GM19395 (cell line): ENCODE measurements at regions not wholly inside any gene's neighbourhood (a gene's known extent, or its start where the extent isn't known, plus 50 kb on each side); places are given as distances from the start of the nearest gene placed in this dataset.

Source experiments
- ATAC-seq: cut with Tn5 transposase; IDR thresholded peaks from one replicate; pipeline ENCODE4 v1.9.1; 2021; ENCODE audit warnings: mild to moderate bottlenecking, moderate library complexity; ENCODE audit not compliant: unreplicated experiment

DNA sequence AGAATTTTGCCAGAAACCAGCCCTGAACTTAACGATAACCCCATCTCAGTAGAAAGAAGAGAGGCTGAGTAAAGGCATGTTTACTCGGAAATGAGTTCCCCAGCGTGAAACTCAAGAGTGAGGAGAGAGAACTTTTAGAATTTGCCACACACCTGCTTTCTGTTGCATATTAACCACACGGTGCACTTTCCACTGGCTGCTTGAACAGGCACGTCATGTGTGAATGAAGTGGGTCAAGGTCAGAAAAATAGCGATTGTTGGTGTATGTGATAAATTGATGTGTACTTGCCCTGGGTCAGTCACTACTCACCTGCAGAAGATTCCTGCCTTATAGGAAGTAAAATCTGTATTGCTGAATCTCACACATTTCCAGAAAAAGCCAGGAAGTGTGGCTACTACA lies 395.7 kb downstream of the TRIML1 start:
- no peak for ATAC-seq

GRCh38 chr4:188536826-188537225 lies 397.6 kb downstream of the TRIML1 start:
- ATAC-seq, result no peak

GRCh38 chr4:188550296-188550695 lies 411.1 kb downstream of the TRIML1 start:
- ATAC-seq, result no peak

GRCh38 chr4:188551156-188551555 lies 411.9 kb downstream of the TRIML1 start:
- ATAC-seq, result no peak

GRCh38 chr4:188552741-188553275 lies 413.6 kb downstream of the TRIML1 start:
- ATAC-seq, result no peak

GRCh38 chr4:188554413-188554812 lies 415.2 kb downstream of the TRIML1 start:
- no peak for ATAC-seq

DNA sequence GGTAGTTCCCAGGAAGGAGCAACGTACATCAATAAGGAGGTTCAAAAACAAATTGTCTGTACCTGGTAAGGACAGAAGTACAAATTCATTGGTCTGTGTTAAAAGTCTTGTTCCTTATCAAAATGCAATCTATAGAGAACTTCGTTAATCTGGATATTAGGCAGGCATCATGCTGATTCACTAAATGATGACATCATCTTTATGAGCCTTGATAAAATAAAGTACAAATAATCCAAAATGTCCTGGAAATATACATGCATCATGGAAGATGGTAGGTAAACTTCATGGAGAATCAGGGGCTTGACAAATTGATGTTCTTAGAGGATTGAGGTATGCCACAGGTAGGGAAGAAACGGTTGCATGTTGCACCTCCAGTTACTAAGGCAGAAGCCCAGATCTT lies 433.9 kb downstream of the TRIML1 start:
- ATAC-seq, result no peak

- ATAC-seq, result no peak
These were observed 439.4 kb downstream of the TRIML1 start for GRCh38 chr4:188578657-188579056.

DNA sequence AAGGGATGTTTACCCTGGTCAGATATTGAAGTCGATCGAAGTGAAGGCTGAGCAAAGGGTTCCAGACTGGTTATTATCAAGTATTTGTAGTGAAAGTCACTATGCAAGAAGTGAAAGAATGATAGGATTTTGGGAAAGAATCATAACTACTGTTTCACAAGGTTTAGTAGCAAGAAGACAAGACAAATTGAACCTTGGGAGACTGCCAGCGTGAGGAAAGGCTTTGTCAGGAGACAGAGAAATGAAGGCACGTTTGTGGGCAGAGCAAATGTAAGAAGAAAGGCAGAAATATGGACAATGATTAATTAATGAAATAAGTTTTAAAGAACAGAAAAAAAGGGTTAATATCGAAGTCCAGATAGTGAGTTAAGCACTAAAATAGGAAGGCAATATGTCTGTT lies 456.8 kb downstream of the TRIML1 start:
- no peak for ATAC-seq

DNA sequence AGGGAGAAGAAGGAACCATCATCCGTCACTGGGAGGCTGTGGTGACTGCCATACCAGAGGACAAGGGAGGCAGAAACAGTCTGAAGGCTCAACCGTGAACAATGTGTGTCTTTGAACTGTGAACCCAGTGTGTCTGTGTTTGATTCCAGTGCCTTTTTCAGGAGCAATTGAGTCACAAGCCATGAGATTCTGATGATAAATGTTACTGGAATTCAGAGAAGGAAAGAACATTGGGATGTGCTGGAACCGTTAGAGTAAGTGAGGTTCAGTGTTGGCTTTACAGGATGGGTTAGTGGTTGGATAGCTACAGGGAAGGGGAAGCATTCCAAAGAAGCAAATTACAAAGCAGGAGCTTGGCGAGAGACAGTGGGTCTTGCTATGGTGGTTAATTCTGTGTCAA lies 464.4 kb downstream of the TRIML1 start:
- ATAC-seq, result no peak

DNA sequence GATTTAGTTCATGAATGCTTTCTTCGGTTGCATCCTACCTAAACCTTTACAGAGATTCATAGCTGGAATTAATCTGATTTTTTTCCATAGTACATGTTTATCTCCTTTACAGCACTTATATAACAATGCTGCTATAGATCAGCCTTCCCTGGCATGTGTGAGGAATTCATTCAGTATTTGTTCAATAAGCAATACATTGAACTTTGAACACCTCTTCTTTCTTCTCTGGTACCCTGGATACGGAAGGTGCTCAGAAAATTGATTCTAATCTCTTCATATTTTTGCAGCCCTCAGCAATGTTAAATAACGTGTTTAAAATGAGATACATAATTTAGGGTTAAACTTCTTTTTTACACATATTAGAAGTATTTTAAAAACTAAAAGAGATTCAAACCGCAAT lies 467.4 kb downstream of the TRIML1 start:
- no peak for ATAC-seq

DNA sequence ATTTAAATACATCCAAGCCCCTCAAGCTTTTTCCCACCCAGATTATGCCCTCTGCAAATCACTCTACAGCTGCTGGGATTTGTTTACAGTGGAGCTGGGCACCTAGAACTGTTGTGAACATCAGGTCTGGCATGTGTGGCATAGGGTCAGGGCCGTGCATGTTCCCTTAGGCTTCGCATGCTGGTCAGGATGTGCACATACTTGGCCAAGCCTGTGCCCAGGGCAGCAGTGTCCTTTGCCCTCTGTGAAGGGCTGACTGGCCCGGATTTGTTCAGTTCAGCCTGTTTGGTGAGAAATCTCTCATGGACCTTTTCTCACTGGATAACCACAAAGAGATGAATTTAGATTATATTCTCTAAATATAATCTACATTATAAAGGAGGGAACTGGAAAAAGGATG lies 471.9 kb downstream of the TRIML1 start:
- ATAC-seq, result no peak

GRCh38 chr4:188612659-188613058 lies 473.4 kb downstream of the TRIML1 start:
- ATAC-seq, result no peak

DNA sequence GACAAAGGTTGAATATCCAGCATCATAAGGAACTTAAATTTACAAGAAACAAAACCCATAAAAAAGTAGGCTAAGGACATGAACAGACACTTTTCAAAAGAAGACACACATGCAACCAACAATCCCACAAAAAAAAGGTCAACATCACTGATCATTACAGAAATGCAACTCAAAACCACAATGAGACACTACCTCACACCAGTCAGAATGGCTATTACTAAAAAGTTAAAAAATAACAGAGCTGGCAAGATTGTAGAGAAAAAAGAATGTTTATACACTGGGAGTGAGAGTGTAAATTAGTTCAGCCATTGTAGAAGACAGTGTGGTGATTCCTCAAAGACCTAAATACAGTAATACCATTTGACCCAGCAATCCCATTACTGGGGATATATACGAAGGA lies 474.7 kb downstream of the TRIML1 start:
- no peak for ATAC-seq

DNA sequence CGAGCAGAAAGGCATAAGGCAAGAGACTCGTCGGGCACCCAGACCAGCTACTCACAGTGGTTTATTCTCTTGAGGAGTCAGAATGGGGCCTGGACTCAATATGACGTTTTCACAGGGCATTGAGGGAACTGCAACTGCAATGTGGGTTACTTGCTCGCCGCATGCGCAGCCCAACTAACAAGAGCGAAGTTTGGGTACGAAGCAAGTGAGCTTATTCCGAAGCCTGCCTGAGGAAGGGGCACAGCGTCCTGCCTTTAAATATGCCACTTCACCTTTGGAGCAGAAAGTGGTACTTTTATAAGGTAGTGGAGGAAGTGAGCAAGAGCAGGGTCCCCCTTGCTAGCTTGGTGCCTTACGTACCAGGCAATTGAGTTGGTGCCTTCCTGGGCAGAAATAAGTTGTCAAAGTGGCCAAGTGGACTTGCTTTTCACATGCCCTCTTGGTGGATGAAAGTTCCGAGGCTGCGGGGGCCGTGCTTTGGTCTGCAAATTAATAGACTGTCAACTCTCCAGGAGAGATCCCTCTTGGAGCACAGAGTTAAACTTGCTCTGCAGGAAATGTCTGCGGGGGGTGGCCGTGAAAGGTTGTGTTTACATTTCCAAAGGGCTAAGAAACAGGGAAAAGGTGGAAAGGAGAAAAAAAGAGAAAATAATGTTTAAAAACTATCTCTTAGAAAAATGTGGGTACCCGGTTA lies 480.4 kb downstream of the TRIML1 start:
- ATAC-seq, result no peak

DNA sequence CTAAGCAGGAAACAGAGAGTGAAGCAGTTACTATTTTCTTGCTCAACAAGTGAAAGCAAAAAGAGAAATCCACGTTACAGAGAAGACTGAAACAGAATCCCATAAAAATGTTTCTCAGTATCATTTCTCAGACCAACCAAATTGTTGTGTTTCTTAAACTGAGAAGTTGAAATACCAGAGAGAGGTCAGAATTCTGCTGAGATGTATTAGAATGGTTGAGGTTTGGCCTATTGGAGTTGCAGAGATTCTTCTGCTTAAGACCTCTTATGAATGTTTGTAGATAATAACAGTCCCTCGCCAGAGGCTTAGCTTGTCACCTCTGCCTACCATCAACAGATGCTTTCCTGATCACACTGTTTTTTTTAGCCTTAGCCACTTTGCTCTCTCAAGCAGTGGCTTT lies 481.4 kb downstream of the TRIML1 start:
- ATAC-seq, result no peak

DNA sequence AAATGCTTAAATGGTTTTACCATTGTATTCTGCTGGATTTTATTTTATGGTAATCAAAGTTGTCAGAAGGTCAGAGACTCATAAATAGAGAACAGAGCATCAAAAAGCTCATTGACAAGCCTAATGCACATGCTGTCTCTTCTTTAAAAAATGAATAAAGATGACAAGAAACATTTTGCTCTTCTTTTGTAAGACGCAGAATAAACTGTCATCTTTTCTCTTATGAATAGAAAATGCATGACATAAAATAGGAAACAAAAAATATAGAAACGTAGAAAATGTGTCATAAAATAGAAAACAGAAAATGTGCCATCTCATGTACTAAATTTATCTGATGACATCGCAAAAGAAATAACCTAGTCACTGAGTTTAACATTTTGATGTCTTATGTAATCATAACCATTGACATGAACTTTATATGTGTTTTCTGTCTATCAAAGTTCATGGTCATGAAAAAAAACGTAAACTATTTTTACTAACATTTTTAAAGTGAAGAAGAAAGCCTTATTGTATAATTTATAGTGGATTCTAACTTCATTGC lies 484.1 kb downstream of the TRIML1 start:
- no peak for ATAC-seq

DNA sequence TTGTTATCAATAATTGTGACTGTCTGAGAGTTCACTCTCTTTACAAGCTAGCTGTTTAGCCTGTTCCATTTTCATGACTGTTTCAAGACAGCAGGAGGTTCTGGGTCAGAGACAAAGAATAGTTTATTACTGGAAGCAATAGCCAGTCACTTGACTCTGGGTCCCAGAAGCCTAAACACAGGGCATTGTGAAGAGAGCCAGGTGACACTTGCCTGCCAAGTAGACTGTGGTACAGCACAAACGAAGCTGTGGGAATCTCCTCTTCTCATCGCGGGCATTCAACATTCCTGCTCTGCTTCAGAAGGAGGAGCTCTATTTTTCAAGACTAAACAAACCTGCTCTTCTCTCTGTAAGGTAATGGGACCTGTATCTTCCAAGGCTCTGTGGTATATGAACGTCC lies 485.1 kb downstream of the TRIML1 start:
- no peak for ATAC-seq

- no peak for ATAC-seq
These were observed 488.7 kb downstream of the TRIML1 start for GRCh38 chr4:188627892-188628291.

GRCh38 chr4:188639479-188640100 lies 500.3 kb downstream of the TRIML1 start:
- ATAC-seq, result no peak

DNA sequence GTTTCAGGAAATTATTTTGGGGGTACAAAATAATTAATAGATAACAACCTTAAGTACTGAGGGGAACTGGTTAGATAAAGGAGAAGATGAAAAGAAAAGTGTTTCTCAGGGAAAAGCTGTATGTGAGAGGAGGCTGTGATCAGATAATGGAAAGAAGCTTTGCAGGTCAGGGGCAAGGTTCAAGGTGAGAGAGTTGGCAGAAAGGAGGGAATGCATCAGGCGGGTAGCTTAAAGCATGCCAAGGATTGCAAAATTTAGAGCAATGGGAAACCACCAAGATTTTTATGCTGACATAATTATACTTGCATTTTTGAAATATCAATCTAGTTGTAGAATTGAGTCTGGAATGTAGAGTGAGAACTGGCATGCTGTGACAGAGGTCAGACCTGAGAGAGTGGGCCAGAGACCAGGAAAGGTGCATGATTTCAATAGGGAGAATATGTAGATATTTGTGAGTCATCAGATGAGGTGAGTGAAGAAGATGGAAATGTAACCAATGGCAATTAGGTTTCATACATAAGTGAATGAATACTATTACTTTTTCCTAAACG lies 508.7 kb downstream of the TRIML1 start:
- ATAC-seq, result no peak

- no peak for ATAC-seq
These were observed 510.4 kb downstream of the TRIML1 start for GRCh38 chr4:188649635-188650034.
